Fibroblast of mammary gland (primary cell): ENCODE measurements at regions not wholly inside any gene's neighbourhood (a gene's known extent, or its start where the extent isn't known, plus 50 kb on each side); places are given as distances from the start of the nearest gene placed in this dataset.

Experiments
- DNase-seq: peaks from one replicate; pipeline ENCODE4 v3.0.0-alpha.2; 2010; ENCODE audit warnings: low read depth
- H3K4me3 ChIP-seq: 2 replicates; pipeline ENCODE4 v1.5.1; 2011; ENCODE audit warnings: low read depth, mild to moderate bottlenecking, low read length, moderate library complexity; ENCODE audit not compliant: control insufficient read depth
- TF ChIP-seq, protein P1 (sequence below): conservative IDR thresholded peaks from 2 replicates; pipeline ENCODE4 v1.5.1; 2011; ENCODE audit warnings: low read depth, low read length, inconsistent platforms; ENCODE audit not compliant: control insufficient read depth, insufficient read depth

DNA sequence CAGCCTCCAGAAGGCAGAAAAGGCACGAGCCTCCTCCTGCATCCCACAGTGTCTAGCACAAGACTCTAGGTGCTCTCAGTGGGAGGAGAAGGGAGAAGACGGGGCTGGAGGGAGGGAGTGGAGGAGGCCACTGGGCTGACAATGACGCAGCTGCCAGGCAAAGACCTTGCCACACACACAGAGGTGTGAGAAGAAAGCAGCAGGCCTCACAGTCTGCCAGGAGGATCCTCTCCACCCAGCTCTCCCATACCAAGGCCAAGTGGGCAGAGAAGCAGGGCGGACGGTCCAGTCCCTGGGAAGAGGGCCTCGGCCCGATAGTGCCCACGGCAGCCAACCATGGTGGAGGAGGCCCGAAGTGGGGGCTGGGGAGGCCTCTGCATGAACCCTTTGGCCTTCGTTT is 78.9 kb downstream of the NCOR2 start:
- no peak for DNase-seq
- TF ChIP-seq, protein P1, sequence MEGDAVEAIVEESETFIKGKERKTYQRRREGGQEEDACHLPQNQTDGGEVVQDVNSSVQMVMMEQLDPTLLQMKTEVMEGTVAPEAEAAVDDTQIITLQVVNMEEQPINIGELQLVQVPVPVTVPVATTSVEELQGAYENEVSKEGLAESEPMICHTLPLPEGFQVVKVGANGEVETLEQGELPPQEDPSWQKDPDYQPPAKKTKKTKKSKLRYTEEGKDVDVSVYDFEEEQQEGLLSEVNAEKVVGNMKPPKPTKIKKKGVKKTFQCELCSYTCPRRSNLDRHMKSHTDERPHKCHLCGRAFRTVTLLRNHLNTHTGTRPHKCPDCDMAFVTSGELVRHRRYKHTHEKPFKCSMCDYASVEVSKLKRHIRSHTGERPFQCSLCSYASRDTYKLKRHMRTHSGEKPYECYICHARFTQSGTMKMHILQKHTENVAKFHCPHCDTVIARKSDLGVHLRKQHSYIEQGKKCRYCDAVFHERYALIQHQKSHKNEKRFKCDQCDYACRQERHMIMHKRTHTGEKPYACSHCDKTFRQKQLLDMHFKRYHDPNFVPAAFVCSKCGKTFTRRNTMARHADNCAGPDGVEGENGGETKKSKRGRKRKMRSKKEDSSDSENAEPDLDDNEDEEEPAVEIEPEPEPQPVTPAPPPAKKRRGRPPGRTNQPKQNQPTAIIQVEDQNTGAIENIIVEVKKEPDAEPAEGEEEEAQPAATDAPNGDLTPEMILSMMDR = no peak
- no peak overlapping the region for H3K4me3 ChIP-seq

DNA sequence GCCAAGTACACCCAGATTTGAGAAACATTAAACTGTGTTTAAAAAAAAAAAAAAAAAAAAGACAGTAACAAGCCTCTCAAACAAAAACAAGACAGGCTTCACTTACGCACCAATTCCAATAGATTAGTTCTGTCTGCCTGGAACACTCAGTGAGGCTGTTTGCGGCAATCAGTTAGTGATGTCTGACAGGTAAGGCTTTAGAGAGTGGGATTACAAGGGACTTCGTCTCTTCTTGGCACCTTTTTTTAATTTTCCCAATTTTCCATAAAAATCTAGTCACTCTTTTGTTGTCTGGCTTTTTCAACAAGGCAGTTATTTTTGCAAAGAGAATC is 79.6 kb downstream of the NCOR2 start:
- H3K4me3 ChIP-seq = no peak overlapping the region
- DNase-seq = no peak
- TF ChIP-seq, protein P1 = no peak

DNA sequence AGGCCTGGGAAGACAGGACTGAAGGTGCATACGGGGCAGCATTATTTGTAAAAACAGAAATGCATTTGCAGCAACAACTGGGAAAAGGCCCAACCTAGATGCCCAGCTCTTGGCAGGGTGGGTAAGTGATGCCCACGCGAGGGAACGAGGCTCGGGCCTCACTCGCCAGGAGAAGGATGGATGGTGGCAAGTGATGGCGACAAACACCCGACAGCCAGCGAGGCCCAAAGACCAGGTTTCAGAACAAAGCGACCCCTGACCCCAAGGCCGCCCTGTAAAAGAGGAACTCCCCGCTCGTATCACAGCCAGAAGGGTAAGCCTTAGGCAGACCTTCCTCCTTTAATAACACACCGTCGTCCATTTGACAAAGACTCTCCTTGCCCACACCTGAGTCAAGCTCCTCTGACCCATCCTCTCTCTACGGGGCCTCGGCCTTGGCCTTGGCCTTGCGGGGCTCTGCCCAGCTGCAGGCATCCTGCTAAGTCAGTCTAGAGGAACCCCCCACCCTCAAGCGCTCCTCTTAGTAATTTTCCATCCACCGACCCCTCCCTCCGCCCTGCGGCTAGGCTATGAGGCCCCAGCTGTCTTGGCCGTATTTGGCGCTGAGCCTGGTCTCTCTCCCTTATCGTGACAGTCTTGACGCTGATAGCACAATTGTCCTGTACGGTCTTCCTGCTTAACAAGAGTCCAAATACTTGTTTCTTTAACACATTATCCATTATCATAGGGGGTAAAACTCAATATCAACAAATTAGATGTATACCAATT is 80.2 kb downstream of the NCOR2 start:
- no peak for DNase-seq
- H3K4me3 ChIP-seq = no peak overlapping the region
- TF ChIP-seq, protein P1 = no peak

DNA sequence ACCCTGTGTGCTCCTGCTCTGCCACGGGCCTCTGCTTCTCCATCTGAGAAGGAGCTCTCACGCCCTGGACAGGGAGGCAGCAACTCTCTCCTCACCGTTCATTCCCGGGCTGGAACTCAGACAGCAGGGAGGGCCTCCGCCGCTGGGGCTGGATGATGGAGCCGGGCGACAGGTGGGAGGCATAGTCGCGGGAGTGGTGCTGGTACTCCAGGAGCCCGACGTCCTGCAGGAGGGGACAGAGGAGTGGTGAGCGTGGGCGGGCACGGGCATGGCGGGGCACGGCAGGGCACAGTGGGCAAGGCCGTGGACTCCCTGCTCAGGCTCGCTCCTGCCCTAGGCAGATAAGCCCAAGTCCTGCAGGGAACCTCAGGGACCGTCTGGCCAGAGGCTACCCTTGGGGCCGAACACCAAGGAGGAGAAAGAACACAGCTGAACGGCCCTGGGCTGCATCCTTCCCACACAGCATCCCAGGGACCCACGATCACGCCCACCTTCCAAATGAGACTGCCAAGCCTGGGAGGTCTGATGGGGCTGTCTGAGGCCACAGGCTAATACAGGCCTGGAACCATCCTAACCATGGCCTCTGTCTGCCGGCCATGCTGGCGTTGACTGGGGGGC is 81.0 kb downstream of the NCOR2 start:
- no peak overlapping the region for H3K4me3 ChIP-seq
- TF ChIP-seq, protein P1 = no peak
- no peak for DNase-seq

DNA sequence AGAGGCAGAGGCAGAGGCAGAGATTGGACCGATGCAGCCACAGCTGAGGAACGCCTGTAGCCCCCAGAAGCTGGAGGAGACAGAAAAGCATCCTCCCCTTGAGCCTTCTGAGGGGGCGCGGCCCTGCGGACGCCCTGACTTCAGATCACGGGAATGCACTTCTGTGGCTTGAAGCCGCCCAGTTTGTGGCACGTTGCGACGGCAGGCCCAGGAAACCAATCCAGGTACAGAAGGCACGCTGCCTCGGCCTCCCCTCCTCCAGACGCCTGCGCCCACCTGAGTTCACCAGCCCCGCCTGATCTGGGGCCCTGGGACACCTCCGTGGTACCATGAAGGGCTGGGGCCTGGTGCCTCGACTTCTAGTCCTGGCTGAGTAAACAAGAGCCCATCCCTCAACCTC is 82.0 kb downstream of the NCOR2 start:
- H3K4me3 ChIP-seq = no peak overlapping the region
- TF ChIP-seq, protein P1 = no peak

DNA sequence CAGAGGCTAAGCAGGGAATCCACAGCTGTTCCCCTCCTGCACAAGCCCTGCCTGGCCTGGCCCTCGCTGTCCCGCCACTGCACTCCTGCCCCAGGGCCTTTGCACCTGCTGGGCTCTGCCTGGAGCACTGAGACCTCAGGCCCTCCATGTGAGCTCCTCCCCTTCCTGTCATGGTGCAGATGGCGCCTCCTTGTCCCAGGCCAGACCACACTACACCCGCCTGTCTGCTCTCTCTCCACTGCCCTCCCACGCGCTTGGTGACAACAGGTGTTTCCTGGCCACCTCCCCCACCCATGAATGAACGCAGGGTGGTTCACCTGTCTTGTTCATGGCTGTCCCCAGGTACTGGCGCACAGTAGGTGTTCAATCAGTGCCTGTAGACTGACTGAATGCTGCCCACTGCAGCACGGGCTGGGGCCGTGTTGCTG is 82.9 kb downstream of the NCOR2 start:
- no peak overlapping the region for H3K4me3 ChIP-seq
- no peak for DNase-seq
- TF ChIP-seq, protein P1 = no peak

More for the DNA sequence above, 82.0 kb downstream of the NCOR2 start:
- DNase-seq = no peak
